ENCODE measurements at regions not wholly inside any gene's neighbourhood (a gene's known extent, or its start where the extent isn't known, plus 50 kb on each side); places are given as distances from the start of the nearest gene placed in this dataset.
"Not testable (repeated sequence)": the region's sequence is repeated elsewhere in the genome, so short reads cannot be mapped to it uniquely, and the experiment has no call there.

DNA sequence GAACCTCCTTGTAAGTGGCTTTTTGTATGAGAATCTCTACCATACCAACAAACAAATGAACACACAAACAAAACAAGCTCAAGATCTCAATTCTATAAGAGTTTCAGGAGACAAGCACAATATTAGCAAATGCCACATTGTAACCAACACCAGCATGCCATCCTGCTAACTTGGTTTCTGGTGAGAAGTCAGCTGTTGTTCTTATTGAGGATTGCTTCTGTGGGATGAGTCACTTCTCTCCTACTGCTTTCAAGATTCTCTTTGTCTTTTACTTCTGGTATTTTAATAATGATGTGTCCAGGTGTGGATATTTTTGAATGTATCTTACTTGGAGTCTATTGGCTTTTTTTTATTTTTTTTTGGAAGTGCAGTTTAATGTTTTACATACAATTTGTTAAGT lies 131.7 kb downstream of the BCL2L11 start:
- DNase-seq, result no peak

DNA sequence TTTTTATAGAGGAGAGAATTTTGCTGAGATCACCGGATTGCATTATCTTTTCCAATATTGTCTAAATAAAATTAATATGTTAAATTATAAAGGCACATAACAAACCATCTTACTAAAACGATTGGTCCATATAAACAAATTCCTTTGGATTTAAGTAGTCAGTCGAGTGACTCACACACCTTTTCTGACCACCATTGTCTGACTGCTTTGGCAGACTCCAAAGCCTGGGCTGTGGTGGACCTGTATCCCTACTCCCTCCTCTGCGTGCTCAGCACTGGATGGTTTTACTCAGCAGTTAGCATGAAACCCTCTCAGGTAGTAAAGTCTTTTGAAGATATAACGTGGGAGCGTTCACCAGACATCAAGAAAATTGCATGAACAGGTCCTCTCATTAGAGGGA lies 134.2 kb downstream of the BCL2L11 start:
- DNase-seq, result not testable (repeated sequence)

GRCh38 chr2:111256628-111257027 lies 135.9 kb downstream of the BCL2L11 start:
- DNase-seq, result not testable (repeated sequence)

- not testable (repeated sequence) for DNase-seq
Measured at GRCh38 chr2:111257607-111258006, 136.9 kb downstream of the BCL2L11 start.

GRCh38 chr2:111258318-111258717 lies 137.6 kb downstream of the BCL2L11 start:
- not testable (repeated sequence) for DNase-seq

DNA sequence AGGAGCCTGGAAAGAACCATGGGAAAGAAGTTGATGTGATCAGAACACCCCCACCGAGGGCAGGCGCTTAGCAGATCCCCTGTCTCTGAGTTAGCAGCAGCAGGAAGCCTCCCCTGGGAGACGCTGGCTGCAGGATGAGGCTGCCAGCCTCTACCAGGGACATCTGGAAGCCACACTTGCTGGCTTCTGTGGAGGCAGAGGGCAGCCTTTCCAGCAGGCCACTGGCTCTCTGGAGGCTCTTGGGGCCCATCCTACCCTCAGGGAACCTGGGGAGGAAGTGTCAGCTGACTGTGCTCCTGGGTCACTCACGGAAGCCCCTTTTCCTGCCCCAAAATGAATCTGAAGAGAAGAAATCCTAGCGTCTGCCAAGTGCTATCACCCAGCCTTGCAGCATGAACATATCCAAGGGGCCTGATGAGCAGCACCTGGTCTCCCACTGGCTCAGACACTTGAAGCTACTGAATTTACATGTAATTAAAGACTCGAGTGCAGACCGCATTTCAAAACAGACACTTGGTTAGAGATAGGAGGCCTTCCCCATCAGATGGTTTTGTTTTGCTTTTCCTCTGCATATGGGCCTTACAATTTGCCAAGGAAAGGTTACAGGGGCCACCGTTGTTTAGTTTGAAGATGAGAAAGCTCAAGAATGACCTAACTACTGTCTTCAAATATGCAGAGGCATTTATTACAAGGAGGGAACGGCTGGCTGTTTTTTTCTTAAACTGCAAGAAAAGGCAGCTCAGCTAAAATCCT lies 142.1 kb downstream of the BCL2L11 start:
- not testable (repeated sequence) for DNase-seq

GRCh38 chr2:111263380-111264017 lies 142.8 kb downstream of the BCL2L11 start:
- not testable (repeated sequence) for DNase-seq

- DNase-seq, result not testable (repeated sequence)
Measured at GRCh38 chr2:111264956-111265355, 144.2 kb downstream of the BCL2L11 start.

GRCh38 chr2:111266556-111266955 lies 145.8 kb downstream of the BCL2L11 start:
- DNase-seq, result not testable (repeated sequence)

DNA sequence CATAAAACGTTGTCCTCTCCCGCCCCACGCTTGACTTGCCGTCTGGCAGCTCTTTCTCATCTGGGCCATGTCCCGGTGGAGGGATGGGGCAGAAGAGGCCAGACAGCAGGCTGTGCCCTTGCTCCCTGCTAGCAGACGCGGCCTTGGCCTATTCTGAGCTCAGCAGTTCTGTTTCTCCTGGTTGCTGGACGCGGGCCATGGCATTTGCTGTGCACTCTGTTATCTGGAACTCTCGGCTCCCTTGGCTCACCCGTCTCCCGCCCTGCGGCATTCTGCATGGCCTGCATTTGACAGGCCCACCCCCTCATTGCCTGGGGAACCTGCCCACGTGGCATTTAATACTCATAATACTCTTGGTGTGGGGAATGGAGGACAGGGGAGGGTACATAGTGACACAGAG lies 146.3 kb downstream of the BCL2L11 start:
- DNase-seq, result not testable (repeated sequence)

GRCh38 chr2:111269761-111270323 lies 149.1 kb downstream of the BCL2L11 start:
- not testable (repeated sequence) for DNase-seq

- not testable (repeated sequence) for DNase-seq
Measured at GRCh38 chr2:111270569-111270968, 149.9 kb downstream of the BCL2L11 start.

- DNase-seq, result not testable (repeated sequence)
Measured at GRCh38 chr2:111271647-111272304, 151.1 kb downstream of the BCL2L11 start.

GRCh38 chr2:111273007-111273406 lies 152.3 kb downstream of the BCL2L11 start:
- not testable (repeated sequence) for DNase-seq

DNA sequence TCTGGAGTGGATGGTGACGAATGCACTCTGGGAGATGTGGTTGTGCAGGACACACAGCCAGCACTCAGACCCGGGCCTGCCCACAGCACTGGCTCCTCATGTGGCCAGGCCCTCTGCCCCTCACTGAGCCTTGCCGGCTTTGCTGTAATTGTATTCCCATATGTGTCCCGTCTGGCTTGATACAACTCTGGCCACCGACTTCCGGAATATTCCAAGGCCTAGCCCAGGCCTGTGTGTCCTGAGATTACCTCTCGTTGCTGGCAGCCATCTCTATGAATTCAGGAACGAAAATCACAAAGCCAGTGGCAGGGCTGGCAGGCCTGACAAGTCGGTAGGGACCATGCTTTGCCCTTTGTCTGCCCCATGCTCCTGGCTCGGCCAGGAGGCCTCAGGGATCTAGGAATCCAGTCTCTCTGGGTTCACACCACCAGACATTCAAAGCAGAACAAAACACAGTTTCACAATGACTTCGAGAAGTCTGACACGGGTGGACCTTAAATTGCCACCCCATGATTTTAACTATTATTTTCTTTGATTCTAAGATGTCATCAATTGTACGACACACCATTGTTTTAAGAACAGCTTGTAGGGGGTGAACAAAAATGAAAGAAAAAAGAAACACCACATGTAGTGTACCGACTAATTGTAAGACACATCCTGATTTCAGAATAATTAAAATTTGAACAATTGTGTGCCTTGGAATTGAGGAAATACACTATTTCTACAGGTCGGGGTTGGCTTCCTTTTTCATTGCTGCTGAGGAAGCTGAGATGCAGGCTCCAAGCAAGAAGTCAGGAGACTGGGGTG lies 154.5 kb downstream of the BCL2L11 start:
- not testable (repeated sequence) for DNase-seq

- not testable (repeated sequence) for DNase-seq
Measured at GRCh38 chr2:111275854-111276171, 155.1 kb downstream of the BCL2L11 start.

DNA sequence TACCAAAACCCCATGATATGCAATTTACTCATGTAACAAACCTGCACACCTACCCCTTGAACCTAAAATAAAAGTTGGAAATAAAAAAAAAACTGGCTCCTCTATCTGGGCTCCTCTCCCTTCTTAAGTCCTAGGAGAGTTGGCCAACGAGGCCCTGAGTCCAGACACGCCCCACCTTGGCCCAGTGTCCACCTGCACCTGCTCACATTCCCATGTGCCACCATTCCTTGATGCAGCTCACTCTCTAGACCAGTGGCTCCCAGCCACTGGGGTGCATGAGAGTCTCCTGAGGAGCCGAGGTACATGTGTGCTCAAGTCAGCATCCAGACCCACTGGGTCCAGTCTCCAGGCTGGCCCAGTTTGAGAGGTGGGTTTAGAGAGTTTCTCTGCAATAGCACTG lies 157.4 kb downstream of the BCL2L11 start:
- DNase-seq, result not testable (repeated sequence)

DNA sequence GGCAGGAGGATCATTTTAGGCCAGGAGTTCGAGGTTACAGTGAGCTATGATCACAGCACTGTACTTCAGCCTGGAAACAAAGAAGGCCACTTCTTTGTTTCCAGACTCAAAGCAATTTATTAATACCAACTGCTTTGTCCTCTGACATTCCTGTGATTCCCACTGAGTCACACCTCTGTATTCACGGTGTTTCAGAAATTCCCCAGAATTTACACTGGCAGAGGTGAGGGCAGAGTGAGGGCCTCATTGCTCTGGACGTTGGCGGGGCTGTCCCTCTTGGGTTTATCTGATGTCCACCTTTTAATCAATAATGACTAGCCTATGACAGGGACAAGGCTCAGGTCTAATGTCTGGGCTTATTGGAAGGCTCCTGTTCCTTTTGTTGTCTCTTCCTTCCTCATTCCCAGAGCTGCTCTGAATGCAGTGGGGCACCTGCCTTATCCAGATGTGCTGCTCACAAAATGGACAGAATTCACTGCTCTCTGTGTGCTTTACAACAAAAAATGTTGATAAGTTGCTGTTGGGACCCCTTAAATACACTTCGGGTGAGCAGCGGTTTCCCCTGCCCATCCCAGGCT lies 160.1 kb downstream of the BCL2L11 start:
- not testable (repeated sequence) for DNase-seq

DNA sequence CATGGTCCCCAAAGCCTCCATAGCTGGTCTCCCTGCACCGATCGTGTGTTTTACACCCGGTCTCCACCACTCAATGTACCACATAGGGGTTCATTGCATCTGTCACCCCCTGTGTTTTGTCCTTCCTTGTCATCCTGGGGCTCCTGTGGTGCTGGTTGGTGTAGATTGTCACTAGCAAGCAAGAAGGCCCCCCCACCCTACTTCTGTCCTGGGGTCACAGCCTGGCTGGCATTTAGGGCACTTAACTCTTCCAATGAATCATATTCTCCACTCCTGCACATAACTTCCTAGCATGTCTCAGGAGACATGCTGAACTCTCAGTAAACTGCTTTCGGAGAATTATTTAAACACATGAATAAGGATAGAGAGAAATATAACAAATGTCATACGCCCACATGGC lies 161.4 kb downstream of the BCL2L11 start:
- not testable (repeated sequence) for DNase-seq

DNA sequence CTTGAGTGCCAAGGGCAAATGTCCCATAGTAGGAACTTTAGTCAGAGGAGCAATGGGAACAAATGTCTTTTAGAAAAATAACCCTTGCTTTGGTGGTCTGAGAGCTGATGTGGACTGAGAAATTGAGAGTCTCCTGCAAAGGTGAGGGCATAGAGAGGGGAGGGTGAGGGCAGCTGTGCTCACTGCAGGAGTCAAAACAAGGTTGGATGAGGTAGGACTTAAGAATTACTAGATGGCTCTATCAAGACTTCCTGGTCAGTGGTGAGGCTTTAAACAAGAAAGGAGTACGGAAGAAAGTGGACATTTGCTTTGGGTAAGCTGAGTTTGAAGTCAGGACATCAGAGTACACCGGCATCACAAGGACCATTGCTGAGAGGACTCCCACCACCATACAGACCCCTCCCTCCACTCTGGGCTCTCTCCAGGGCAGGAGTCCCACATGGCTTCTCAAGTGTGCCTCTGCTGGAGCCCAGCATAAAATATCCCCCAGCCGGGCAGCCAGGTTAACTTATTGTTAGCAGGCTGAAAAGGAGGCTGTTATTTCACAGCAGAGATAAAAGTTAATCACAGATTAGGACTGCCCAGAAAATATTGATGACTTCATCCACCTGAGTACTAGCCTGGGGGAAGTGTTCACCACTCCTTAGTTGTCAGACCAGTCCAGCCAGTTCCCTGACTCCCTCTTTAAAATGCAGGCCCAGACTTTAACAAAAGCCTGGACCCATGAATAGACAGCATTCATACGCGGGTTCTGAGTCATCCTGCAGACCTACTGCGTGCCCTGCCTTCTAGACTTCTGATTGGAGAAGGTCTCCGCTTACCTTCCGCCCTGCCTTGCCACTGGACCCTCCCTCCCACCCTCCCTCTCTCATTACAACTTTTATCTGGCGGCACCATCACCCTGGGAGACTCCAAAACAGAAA lies 167.2 kb downstream of the BCL2L11 start:
- DNase-seq, result not testable (repeated sequence)

DNA sequence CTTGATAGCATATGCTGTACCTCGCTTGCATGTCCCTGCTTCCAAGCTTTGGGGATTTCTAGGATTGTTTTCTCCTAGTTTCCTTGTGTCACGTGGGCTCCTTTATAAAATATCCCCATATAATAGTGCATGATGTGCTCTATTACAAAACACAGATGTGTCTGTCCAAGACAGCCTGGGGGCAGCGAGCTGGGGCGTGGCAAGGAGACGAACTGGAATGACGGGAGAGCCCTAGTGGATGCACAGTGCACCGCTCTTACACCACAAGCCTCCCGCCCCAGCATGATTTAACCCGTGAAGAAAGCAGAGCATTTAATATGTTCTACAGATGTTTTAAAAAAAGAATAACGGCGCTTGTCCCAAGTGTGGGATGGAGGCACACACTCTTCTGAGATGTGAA lies 169.7 kb downstream of the BCL2L11 start:
- not testable (repeated sequence) for DNase-seq

Measured in T-helper 1 cell (primary cell).